MG63 (cell line): ENCODE measurements at regions not wholly inside any gene's neighbourhood (a gene's known extent, or its start where the extent isn't known, plus 50 kb on each side); places are given as distances from the start of the nearest gene placed in this dataset.

Experiments
- DNase-seq: peaks from one replicate; pipeline ENCODE4 v3.0.0-alpha.2; 2020
- H3K27me3 ChIP-seq: fragments of 250-450 bp; sonication (Bioruptor Pico); 2 replicates; pipeline ENCODE4 v1.5.1; 2020; ENCODE audit warnings: mild to moderate bottlenecking, moderate library complexity
- H3K36me3 ChIP-seq: fragments of 250-450 bp; sonication (Bioruptor Pico); 2 replicates; pipeline ENCODE4 v1.5.1; 2020; ENCODE audit warnings: mild to moderate bottlenecking, moderate library complexity
- H3K4me3 ChIP-seq: fragments of 250-450 bp; sonication (Bioruptor Pico); 2 replicates; pipeline ENCODE4 v1.5.1; 2020; ENCODE audit warnings: mild to moderate bottlenecking, moderate library complexity
- H3K9me3 ChIP-seq: fragments of 250-450 bp; sonication (Bioruptor Pico); 2 replicates; pipeline ENCODE4 v1.5.1; 2020; ENCODE audit warnings: mild to moderate bottlenecking, moderate library complexity

- Histone ChIP-seq H3K9me3 (no peaks in the 10 kb centered on the region; the same call in 1 of the 2 replicates), H3K4me3 (no peak overlapping the region), H3K27me3 (no peaks in the 10 kb centered on the region), H3K36me3 (no peaks in the 10 kb centered on the region)
- no peak for DNase-seq
Observed at GRCh38 chr1:25096307-25097150, 135.8 kb downstream of the SYF2 start.

DNA sequence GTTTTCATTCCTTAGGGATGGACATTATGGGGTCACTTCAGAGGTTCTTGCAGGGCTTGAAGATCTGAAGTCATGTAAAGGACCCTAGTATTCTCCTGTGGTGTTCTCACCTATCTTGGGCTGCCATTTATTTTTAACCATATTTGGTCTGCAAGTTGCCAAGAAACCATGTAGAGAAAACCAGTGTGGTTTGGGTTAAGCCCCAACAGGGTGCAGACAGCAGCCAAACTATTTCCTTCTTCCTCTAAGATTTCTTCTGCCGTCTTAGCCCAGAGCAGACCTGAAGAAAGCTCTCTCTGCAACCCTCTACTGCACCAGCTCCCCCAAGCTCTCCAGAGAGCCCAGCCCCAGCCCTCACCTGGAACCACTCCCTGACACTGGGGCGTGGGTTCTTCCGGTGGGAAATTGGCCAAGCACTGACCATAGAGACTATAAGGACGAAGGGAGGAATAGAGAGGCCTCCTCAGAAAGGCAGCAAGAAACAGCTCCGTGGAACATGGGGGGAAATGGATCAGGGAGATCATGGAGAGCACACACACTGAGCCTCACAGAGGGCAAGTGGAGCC is 136.6 kb downstream of the SYF2 start:
- no peak for DNase-seq

DNA sequence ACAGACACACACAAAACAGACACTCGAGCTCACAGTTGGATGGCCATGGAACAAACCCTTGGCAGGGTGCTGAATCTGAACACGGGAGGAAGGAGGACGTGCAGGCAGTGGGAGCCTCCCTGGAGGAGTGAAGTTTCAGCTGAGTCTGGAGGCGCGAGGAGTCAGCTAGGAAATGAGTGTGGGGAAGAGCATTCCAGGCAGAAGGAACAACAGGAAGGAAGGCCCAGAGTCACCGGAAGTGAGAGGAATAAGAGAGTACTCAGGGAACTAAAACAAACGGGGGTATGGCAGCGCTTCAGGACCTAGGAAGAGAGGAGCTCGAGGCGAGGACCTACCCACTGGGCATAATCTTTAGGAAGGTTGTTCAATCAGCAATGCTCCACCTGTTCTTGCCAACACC is 137.3 kb downstream of the SYF2 start:
- H3K4me3 ChIP-seq = no peak overlapping the region
- H3K27me3 ChIP-seq = no peaks in the 10 kb centered on the region
- no peaks in the 10 kb centered on the region for H3K36me3 ChIP-seq
- no peaks in the 10 kb centered on the region; the same call in 1 of the 2 replicates for H3K9me3 ChIP-seq
- DNase-seq = no peak

More for the DNA sequence above, 136.6 kb downstream of the SYF2 start:
- H3K36me3 ChIP-seq = no peaks in the 10 kb centered on the region
- H3K4me3 ChIP-seq = no peak overlapping the region
- no peaks in the 10 kb centered on the region for H3K27me3 ChIP-seq
- H3K9me3 ChIP-seq = no peaks in the 10 kb centered on the region; the same call in 1 of the 2 replicates

DNA sequence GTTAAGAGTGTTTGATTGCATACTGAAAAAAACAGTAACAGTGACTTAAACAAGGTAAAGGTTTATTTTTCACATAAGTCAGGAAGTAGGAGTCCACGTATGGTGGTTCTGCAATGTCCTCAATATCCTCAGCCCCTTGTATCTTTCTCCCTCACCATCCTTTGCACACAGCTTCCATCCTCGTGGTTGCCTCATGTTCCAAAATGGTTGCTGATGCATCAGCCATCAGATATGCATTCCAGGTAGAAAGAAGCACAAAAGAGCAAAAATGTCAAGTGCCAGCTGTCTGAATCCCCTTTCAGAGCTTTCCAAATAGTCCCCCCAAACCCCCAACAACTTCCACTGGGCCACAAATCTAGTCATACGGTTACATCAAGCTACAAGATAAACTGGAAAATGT is 138.1 kb downstream of the SYF2 start:
- Histone ChIP-seq H3K36me3 (no peaks in the 10 kb centered on the region), H3K4me3 (no peak overlapping the region), H3K9me3 (no peaks in the 10 kb centered on the region; the same call in 1 of the 2 replicates), H3K27me3 (no peaks in the 10 kb centered on the region)
- no peak for DNase-seq

DNA sequence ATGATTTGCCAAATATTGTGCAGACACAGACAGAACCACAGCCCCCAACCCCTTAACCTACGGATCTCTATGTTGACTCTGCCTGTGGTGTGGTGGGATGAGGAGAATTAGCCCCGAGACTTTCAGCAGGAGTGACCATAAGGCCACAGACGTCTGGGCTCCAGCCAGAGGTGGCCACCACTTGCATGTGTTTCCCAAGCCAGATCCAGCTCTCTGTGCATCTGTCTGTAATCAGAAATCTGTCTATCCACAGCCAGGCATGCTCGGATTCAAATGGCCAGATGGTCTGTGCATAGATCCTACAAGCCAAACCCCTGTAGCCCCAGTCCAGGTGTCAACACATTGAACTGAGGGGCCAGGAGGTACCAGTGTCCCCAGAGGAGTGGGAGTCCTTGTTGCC is 140.6 kb downstream of the SYF2 start:
- DNase-seq = no peak
- H3K4me3 ChIP-seq = no peak overlapping the region
- H3K36me3 ChIP-seq = no peaks in the 10 kb centered on the region
- no peaks in the 10 kb centered on the region for H3K27me3 ChIP-seq
- H3K9me3 ChIP-seq = no peaks in the 10 kb centered on the region; the same call in 1 of the 2 replicates

- DNase-seq = no peak
Observed at GRCh38 chr1:25090707-25091422, 141.4 kb downstream of the SYF2 start.

DNA sequence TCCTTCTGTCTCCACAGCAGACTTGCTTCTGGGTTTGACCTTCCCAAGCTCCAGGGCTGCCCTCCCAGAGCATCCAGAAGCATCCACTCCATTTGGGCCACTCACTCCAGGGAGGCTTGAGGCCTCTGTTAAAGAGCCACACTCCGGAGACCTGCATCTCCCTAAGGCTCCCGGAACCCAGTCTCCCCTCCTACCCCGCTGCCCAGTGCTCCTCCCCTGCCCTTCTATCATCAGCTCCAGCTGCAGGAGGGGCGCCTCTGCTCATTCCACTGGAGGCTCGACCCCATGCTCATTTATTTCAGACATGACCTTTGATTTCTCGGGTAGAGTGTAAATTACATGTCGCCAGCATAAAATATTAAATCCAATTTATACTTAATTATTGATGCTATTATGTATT is 142.5 kb downstream of the SYF2 start:
- Histone ChIP-seq H3K36me3 (no peaks in the 10 kb centered on the region), H3K27me3 (no peaks in the 10 kb centered on the region), H3K4me3 (no peak overlapping the region), H3K9me3 (no peaks in the 10 kb centered on the region)
- no peak for DNase-seq

More at GRCh38 chr1:25090707-25091422, 141.4 kb downstream of the SYF2 start:
- H3K36me3 ChIP-seq = no peaks in the 10 kb centered on the region
- no peaks in the 10 kb centered on the region for H3K27me3 ChIP-seq
- no peaks in the 10 kb centered on the region; the same call in 1 of the 2 replicates for H3K9me3 ChIP-seq
- H3K4me3 ChIP-seq = no peak overlapping the region

- H3K27me3 ChIP-seq = no peaks in the 10 kb centered on the region
- H3K4me3 ChIP-seq = no peak overlapping the region
- H3K9me3 ChIP-seq = no peaks in the 10 kb centered on the region
- no peaks in the 10 kb centered on the region for H3K36me3 ChIP-seq
- no peak for DNase-seq
Observed at GRCh38 chr1:25088946-25089345, 143.4 kb downstream of the SYF2 start.

- DNase-seq = no peak
- Histone ChIP-seq H3K36me3 (no peaks in the 10 kb centered on the region), H3K27me3 (no peaks in the 10 kb centered on the region), H3K9me3 (no peaks in the 10 kb centered on the region), H3K4me3 (no peak overlapping the region)
Observed at GRCh38 chr1:25088180-25088701, 144.1 kb downstream of the SYF2 start.

DNA sequence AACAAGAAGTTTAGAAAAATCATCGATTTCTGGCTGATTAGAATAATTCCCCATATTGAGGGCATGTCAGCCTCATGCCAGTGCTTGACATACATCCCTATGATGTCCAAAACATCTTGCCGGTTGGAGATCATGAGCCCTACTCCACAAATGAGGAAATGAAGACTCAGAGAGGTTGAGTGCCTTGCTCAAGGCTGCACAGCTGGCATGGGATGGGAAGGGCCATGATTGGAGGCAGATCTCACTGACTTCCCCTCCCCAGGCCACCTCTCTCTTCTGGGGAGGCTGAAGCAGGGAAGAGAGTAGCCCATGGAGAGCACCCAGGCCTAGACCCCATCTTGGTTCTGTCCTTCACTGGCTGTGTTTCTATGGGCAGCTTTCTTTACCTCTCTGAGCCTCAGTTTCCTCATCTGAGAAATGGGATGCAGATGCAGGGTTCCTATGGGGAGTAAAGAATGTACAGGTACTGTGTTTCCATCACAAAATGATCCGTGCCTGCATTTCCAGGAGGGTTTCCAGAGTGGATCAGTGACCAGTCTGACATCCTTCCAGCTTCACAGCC is 145.7 kb downstream of the SYF2 start:
- DNase-seq = no peak
- Histone ChIP-seq H3K36me3 (no peaks in the 10 kb centered on the region), H3K4me3 (no peak overlapping the region), H3K9me3 (no peaks in the 10 kb centered on the region), H3K27me3 (no peaks in the 10 kb centered on the region)

DNA sequence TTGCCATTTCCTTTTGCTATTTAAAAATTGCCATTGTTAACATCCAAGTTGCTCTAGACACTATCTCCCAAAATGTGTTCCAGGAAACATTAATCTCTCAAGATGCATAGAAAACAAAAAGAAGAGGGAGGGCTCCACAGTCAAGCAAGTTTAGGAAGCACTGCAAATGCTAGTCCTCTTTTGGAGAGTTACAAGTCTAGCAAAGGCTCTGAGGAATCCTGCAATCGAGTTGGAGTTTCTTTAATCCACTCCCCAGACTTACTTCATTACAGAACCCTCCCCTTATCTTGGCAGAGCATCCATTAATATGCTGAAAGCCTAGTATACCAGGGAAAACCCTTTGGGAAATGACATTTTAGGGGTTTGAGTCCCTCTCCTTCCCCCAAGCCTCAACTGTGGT is 147.9 kb downstream of the SYF2 start:
- DNase-seq = no peak
- Histone ChIP-seq H3K9me3 (no peaks in the 10 kb centered on the region), H3K27me3 (no peaks in the 10 kb centered on the region), H3K4me3 (no peak overlapping the region), H3K36me3 (no peaks in the 10 kb centered on the region)

DNA sequence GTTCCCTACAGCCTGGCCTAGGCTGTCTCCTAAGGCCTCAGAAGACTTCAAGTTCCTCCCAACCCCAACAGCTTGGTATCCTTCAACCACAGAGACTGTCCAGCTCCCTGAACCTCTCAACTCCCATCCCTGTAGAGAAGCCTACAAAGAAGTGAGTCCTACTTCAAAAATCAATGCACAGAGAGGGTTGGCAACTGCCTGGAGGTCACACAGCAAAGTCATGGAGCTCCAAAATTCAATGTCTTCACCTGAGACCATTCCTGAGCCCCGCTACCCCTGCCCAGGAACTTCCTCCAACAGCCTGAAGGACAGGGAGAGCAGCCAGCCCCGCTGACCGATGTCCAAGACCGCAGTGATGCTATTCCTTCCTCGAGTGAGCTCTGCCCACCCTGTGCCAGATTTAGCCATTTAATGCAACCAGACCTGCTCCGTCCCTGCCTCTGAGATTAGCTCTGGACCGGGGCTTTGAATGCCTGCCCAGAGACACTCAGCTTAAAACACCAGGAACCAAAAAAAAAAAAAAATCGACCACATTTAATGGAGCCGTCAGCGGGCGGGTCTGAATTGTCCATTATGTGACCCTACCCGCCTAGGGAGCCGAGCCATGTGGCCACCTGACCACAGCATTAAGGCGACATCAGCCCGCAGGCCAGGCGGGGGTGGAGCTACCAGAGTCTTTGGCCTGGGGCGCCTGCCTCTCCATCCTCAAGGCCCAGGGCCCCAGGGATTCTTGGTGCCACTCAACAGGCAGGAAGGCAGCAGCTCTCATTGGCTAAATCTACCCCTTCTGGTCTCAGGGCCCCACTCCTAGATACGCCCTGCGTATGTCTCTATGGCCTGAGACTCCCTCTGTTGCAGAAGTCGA is 148.6 kb downstream of the SYF2 start:
- Histone ChIP-seq H3K36me3 (no peaks in the 10 kb centered on the region), H3K9me3 (peaks cover 2% of the 10 kb centered on the region; the same call in 1 of the 2 replicates), H3K4me3 (no peak overlapping the region), H3K27me3 (no peaks in the 10 kb centered on the region)
- DNase-seq = no peak

GRCh38 chr1:25082995-25083394 is 149.3 kb downstream of the SYF2 start:
- no peaks in the 10 kb centered on the region for H3K27me3 ChIP-seq
- peaks cover 2% of the 10 kb centered on the region; the same call in 1 of the 2 replicates for H3K9me3 ChIP-seq
- no peak overlapping the region for H3K4me3 ChIP-seq
- no peak for DNase-seq
- no peaks in the 10 kb centered on the region for H3K36me3 ChIP-seq

GRCh38 chr1:25082216-25082899 is 149.9 kb downstream of the SYF2 start:
- H3K36me3 ChIP-seq = no peaks in the 10 kb centered on the region
- H3K4me3 ChIP-seq = no peak overlapping the region
- peaks cover 2% of the 10 kb centered on the region; the same call in 1 of the 2 replicates for H3K9me3 ChIP-seq
- peak; percentile 38 for DNase-seq
- H3K27me3 ChIP-seq = no peaks in the 10 kb centered on the region

DNA sequence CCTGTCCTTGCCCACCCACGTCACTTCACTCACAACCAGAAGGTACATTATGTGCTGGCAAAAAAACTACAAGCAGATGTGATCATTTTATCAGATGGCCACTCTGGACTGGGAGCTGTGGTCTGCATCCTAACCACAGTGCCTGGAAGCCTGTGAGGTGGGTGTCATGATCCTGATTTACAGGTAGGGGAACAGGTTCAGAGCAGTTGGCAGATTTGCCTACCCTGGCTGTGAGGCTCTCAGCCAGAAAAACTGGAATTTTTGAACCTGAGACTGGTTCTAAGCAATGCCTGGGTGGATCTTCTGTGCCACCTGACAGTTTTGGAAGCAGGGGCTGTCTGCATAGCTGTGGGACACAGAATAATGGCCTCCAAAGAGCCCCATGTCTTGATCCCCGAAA is 150.8 kb downstream of the SYF2 start:
- Histone ChIP-seq H3K9me3 (peaks cover 2% of the 10 kb centered on the region; the same call in 1 of the 2 replicates), H3K4me3 (no peak overlapping the region), H3K36me3 (no peaks in the 10 kb centered on the region), H3K27me3 (no peaks in the 10 kb centered on the region)
- DNase-seq = no peak
